Activated CD4-positive, CD25-positive, alpha-beta regulatory T cell (primary cell): ENCODE measurements at regions not wholly inside any gene's neighbourhood (a gene's known extent, or its start where the extent isn't known, plus 50 kb on each side); places are given as distances from the start of the nearest gene placed in this dataset.
"Not testable (repeated sequence)": the region's sequence is repeated elsewhere in the genome, so short reads cannot be mapped to it uniquely, and the experiment has no call there.

Source experiments
- DNase-seq, 4 experiments: peaks; one replicate each; lab custom pipeline; 2025; lab: John Stamatoyannopoulos, UW

GRCh38 chr20:53773792-53774401 is 180.3 kb upstream of the ZNF217 start:
- no peak for DNase-seq

- DNase-seq, result not testable (repeated sequence)
These were observed 179.6 kb upstream of the ZNF217 start for GRCh38 chr20:53773066-53773791.

- DNase-seq, result no peak
These were observed 175.4 kb upstream of the ZNF217 start for GRCh38 chr20:53769041-53769440.

GRCh38 chr20:53768329-53768728 is 174.7 kb upstream of the ZNF217 start:
- DNase-seq, result no peak

- DNase-seq, result no peak
These were observed 173.7 kb upstream of the ZNF217 start for GRCh38 chr20:53767206-53767930.

- no peak for DNase-seq
These were observed 170.8 kb upstream of the ZNF217 start for GRCh38 chr20:53764415-53764800.

GRCh38 chr20:53763707-53764414 is 170.2 kb upstream of the ZNF217 start:
- DNase-seq, result no peak

- DNase-seq, result not testable (repeated sequence)
These were observed 168.8 kb upstream of the ZNF217 start for GRCh38 chr20:53762423-53762798.

- no peak for DNase-seq
These were observed 166.4 kb upstream of the ZNF217 start for GRCh38 chr20:53760025-53760441.

- no peak for DNase-seq
These were observed 163.9 kb upstream of the ZNF217 start for GRCh38 chr20:53757472-53757913.

- DNase-seq, result no peak
These were observed 162.3 kb upstream of the ZNF217 start for GRCh38 chr20:53755733-53756531.

GRCh38 chr20:53753880-53754459 is 160.3 kb upstream of the ZNF217 start:
- DNase-seq, result no peak

GRCh38 chr20:53752971-53753879 is 159.6 kb upstream of the ZNF217 start:
- no peak for DNase-seq

- no peak for DNase-seq
These were observed 158.9 kb upstream of the ZNF217 start for GRCh38 chr20:53752583-53752970.

GRCh38 chr20:53751620-53752318 is 158.1 kb upstream of the ZNF217 start:
- DNase-seq, result no peak

- DNase-seq, result no peak
These were observed 157.4 kb upstream of the ZNF217 start for GRCh38 chr20:53750827-53751619.

GRCh38 chr20:53749499-53749898 is 155.9 kb upstream of the ZNF217 start:
- no peak for DNase-seq

GRCh38 chr20:53748821-53749421 is 155.3 kb upstream of the ZNF217 start:
- no peak for DNase-seq
